ENCODE measurements at regions not wholly inside any gene's neighbourhood (a gene's known extent, or its start where the extent isn't known, plus 50 kb on each side); places are given as distances from the start of the nearest gene placed in this dataset.

- Mint-ChIP-seq H3K27me3 (ENCODE audit: insufficient read depth, unreplicated experiment) (no peaks in the 10 kb centered on the region), H3K4me3 (ENCODE audit: unreplicated experiment) (no peak overlapping the region), H3K4me1 (ENCODE audit: insufficient read depth, unreplicated experiment) (peaks cover 31% of the 10 kb centered on the region), H3K36me3 (ENCODE audit: insufficient read depth, unreplicated experiment) (peaks cover 7% of the 10 kb centered on the region), H3K27ac (ENCODE audit: low read depth, unreplicated experiment) (no peak overlapping the region), H3K9me3 (ENCODE audit: unreplicated experiment) (peaks cover 22% of the 10 kb centered on the region)
- POLR2A ChIA-PET: interaction anchor here (1.9 to 3.3 kb wide), 2 partner anchors 13 to 536 kb away, joined by 8 to 21 read pairs; no protein-coding TSS in a partner anchor
- BruUV-seq (replicated peaks): no TSS peak
- DNase-seq (ENCODE audit: unreplicated experiment): no peak
- no peak for TF ChIP-seq CTCF (IDR thresholded peaks at IDR 0.05; ENCODE audit: unreplicated experiment)
- CTCF ChIA-PET: interaction anchor here (0.6 to 1.7 kb wide), 3 partner anchors 10 to 540 kb away, joined by 3 to 5 read pairs (median 4); no protein-coding TSS in a partner anchor
- intact Hi-C loops (cut with micrococcal nuclease): no loop called here
Measured at GRCh38 chr1:87866416-87866815, 537.7 kb downstream of the LMO4 start.

GRCh38 chr1:87867626-87868025, 538.9 kb downstream of the LMO4 start:
- no peak for TF ChIP-seq CTCF (IDR thresholded peaks at IDR 0.05; ENCODE audit: unreplicated experiment)
- H3K4me1 Mint-ChIP-seq (ENCODE audit: insufficient read depth, unreplicated experiment): peaks cover 31% of the 10 kb centered on the region
- H3K27me3 Mint-ChIP-seq (ENCODE audit: insufficient read depth, unreplicated experiment): no peaks in the 10 kb centered on the region
- H3K27ac Mint-ChIP-seq (ENCODE audit: low read depth, unreplicated experiment): peak overlapping the region; percentile 83
- H3K9me3 Mint-ChIP-seq (ENCODE audit: unreplicated experiment): peaks cover 22% of the 10 kb centered on the region
- ChIA-PET CTCF (interaction anchor here (0.6 to 1.7 kb wide), 3 partner anchors 9 to 1083 kb away, joined by 4 to 5 read pairs (median 4); no protein-coding TSS in a partner anchor), POLR2A (interaction anchor here (0.7 to 3.3 kb wide), 5 partner anchors 14 to 537 kb away, joined by 3 to 21 read pairs (median 6); no protein-coding TSS in a partner anchor)
- H3K36me3 Mint-ChIP-seq (ENCODE audit: insufficient read depth, unreplicated experiment): peaks cover 7% of the 10 kb centered on the region
- peak; percentile 54 for DNase-seq (ENCODE audit: unreplicated experiment)
- BruUV-seq (replicated peaks): no TSS peak
- intact Hi-C loops (cut with micrococcal nuclease): no loop called here
- no peak overlapping the region for H3K4me3 Mint-ChIP-seq (ENCODE audit: unreplicated experiment)

- Mint-ChIP-seq H3K9me3 (ENCODE audit: unreplicated experiment) (peaks cover 22% of the 10 kb centered on the region), H3K36me3 (ENCODE audit: insufficient read depth, unreplicated experiment) (peaks cover 7% of the 10 kb centered on the region), H3K27me3 (ENCODE audit: insufficient read depth, unreplicated experiment) (no peaks in the 10 kb centered on the region), H3K27ac (ENCODE audit: low read depth, unreplicated experiment) (peak overlapping the region; percentile 95), H3K4me1 (ENCODE audit: insufficient read depth, unreplicated experiment) (peaks cover 31% of the 10 kb centered on the region), H3K4me3 (ENCODE audit: unreplicated experiment) (peak overlapping the region; percentile 33)
- POLR2A ChIA-PET: interaction anchor here (0.9 to 2.6 kb wide), 4 partner anchors 12 to 541 kb away, joined by 4 to 12 read pairs (median 5); partner anchors contain the start of gene LMO4
- CTCF ChIA-PET: interaction anchor here (0.7 to 1.2 kb wide), 3 partner anchors 537 to 964 kb away, joined by 3 read pairs; no protein-coding TSS in a partner anchor
- no TSS peak for BruUV-seq (replicated peaks)
- intact Hi-C loops (cut with micrococcal nuclease): loop anchor here (1.0 kb wide), 1 partner anchor 541 kb away; the partner anchor contains the start of gene LMO4
- DNase-seq (ENCODE audit: unreplicated experiment): peak; percentile 86
- TF ChIP-seq CTCF (IDR thresholded peaks at IDR 0.05; ENCODE audit: unreplicated experiment): no peak
Measured at GRCh38 chr1:87869567-87869966, 540.9 kb downstream of the LMO4 start.

- Mint-ChIP-seq H3K4me3 (ENCODE audit: unreplicated experiment) (no peak overlapping the region), H3K4me1 (ENCODE audit: insufficient read depth, unreplicated experiment) (peaks cover 28% of the 10 kb centered on the region), H3K27ac (ENCODE audit: low read depth, unreplicated experiment) (no peak overlapping the region), H3K27me3 (ENCODE audit: insufficient read depth, unreplicated experiment) (no peaks in the 10 kb centered on the region), H3K9me3 (ENCODE audit: unreplicated experiment) (peaks cover 11% of the 10 kb centered on the region), H3K36me3 (ENCODE audit: insufficient read depth, unreplicated experiment) (peaks cover 7% of the 10 kb centered on the region)
- BruUV-seq (replicated peaks): no TSS peak
- intact Hi-C loops (cut with micrococcal nuclease): no loop called here
- ChIA-PET CTCF (no interaction called here), POLR2A (no interaction called here)
- TF ChIP-seq CTCF (IDR thresholded peaks at IDR 0.05; ENCODE audit: unreplicated experiment): no peak
- DNase-seq (ENCODE audit: unreplicated experiment): no peak
Measured at GRCh38 chr1:87872189-87872588, 543.5 kb downstream of the LMO4 start.

Data from MCF 10A (cell line).